ENCODE measurements at regions not wholly inside any gene's neighbourhood (a gene's known extent, or its start where the extent isn't known, plus 50 kb on each side); places are given as distances from the start of the nearest gene placed in this dataset.

DNA sequence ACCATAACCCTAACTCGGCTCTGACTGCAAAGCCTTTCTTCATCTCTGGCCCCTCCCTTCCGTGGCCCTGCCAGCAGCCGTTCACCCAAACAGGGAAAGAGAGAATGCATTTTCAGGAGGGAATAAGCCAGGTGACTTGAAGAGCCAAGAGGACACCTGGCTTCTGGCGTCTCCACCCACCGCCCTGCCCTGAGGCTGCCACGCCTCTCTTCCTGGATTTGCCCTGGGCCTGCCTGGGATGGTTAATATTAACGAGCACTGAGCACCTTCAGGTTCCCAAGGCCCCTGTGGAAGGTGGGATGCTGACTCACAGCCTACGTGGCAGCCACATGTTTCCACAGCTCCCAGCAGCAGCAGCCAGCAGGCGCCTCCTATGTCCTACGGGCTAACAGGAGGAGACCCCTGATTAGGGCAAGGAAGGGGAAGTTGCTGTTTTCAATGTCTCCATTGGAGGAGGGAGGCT lies 138.0 kb upstream of the RREB1 start:
- TF ChIP-seq MTA3 (IDR thresholded peaks at IDR 0.05; ENCODE audit: borderline replicate concordance) = no peak
- no peak for TF ChIP-seq EZH2 (IDR thresholded peaks at IDR 0.05; ENCODE audit: borderline replicate concordance, low read depth, low read length)

Data from K562 (cell line).